ENCODE measurements at regions not wholly inside any gene's neighbourhood (a gene's known extent, or its start where the extent isn't known, plus 50 kb on each side); places are given as distances from the start of the nearest gene placed in this dataset.
"Not testable (repeated sequence)": the region's sequence is repeated elsewhere in the genome, so short reads cannot be mapped to it uniquely, and the experiment has no call there.

DNA sequence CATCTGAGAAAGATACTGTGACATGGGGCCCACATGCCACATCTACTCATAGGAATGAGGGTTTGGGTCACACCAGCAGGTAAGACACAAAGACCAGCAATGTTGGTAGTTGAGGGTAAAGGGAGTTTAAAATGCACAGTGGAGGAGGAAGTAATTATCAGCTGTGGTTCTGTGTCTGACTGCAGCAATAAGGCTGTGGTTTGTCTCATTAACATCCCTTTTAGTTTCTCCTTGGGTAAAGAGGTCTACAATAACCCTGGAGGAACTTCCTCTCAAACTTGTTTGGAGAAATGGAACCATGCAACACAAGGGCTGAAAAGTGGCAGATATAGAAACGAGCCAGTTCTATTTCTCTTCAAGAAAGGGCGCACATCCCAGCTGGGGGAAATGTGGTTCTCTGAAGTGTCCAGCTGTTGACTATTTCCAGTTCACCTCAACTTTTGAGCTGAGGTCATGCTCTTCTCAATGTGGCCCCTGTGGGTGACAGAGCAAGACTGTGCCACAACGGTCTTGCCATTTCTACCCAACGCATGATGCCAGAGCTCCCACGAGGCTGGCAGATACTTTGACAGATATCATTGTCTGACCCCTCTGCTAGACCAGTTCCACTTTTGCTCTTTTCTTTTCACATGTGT is 234.3 kb downstream of the SQOR start:
- no peak for DNase-seq

DNA sequence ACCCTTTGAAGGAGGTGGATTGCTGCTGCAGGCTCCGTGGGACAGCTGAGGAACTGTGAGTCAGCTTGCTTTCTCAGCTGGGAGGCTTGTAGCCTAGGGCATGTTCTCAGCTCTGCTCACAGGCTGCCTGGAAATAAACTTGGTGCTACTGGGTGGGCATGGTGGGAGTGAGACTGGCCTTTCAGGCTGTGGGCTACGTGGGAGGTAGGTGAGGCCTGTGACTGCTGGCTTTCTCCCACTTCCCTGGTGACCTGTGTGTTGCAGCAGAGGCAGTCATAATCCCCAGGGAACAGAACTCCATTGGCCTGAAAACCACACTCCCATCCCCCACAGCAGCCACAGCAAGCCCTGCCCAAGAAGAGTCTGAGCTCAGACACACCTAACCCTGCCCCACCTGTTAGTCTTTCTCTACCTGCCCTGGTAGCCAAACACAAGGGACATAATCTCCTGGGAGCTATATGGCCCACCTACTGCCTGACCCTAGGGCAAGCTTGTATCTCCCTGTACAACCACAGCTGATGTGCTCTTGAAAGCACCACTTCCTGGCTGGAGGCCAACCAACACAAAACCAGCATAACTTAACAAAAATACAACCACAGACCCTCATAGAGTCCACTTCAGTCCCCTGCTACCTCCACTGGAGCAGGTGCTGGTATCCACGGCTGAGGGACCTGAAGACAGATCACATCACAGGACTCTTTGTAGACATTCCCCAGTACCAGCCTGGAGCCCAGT is 236.5 kb downstream of the SQOR start:
- no peak for DNase-seq

DNA sequence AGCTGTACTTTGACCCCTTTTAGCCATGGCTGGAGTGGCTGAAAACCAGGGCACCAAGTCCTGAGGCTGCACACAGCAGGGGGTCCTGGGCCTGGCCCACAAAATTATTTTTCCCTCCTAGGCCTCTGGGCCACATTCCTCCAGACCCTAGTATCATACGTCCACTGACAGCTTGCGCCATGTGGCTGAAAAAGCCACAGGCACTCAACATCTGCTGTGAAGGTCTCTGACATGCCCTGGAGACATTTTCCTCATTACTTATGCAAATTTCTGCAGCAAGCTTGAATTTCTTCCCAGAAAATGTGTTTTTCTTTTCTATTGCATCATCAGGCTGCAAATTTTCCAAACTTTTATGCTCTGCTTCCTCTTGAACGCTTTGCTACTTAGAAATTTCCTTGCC is 239.0 kb downstream of the SQOR start:
- DNase-seq = no peak

DNA sequence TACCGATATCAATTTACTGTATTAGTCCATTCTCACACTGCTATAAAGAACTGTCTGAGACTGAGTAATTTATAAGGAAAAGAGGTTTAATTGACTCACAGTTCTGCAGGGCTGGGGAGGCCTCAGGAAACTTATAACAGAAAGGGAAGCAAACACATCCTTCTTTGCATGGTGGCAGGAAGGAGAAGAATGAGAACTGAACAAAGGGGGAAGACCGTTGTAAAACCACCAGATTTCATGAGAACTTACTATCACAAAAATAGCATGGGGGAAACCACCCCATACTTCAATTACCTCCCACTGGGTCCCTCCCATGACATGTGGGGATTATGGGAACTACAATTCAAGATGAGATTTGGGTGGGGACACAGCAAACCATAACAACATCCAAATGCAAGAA is 239.7 kb downstream of the SQOR start:
- not testable (repeated sequence) for DNase-seq

DNA sequence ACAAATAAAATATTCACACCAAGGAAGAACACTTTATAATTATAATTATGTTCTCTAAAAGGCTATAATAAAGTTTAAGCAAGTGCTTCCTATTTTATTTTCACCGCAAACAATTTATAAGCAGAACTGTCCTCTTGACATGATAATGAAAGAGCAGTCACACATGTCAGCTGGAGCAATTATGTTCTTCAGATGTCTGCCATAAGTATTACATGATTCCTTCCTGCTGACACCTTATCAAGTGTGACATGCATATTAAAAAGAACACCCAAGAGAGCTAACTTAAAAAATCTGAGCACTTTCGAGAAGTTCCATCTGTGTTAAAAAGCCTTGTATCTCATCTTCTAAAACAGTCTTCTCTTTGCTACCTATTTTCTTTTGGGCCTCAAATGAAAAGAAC is 249.5 kb downstream of the SQOR start:
- DNase-seq = no peak

DNA sequence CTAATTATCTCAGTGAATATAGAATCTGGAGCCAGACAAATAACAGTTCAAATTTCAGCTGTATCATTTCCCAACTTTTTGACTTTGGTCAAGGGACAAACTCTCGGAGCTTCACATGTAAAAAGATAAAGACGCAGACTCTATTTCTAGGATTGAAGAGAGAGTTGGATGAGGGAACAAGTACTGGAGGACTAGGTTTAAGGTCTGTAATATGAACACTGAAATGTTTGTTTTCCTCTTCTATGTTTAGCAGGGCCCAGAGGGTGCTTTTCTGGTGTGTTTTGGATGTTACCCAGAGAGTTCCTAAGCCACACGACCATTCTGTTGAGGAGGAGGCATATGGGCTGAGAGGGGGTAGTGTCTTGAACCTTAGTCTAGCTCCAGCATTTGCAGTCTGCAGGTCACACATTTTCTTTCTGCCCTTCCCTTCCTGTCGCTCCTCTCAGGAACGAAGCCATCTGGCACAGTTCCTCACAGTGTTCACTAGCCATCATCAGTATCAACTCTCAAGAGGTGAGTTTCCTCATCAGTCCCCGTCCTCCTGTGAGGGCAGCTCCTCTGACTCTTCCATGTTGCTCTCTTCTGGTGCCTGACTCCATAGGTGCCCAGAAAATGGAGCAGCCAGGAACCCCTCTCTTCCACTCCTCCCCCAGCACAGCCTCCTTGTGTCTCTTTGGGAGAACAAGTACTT is 250.1 kb downstream of the SQOR start:
- DNase-seq = no peak

DNA sequence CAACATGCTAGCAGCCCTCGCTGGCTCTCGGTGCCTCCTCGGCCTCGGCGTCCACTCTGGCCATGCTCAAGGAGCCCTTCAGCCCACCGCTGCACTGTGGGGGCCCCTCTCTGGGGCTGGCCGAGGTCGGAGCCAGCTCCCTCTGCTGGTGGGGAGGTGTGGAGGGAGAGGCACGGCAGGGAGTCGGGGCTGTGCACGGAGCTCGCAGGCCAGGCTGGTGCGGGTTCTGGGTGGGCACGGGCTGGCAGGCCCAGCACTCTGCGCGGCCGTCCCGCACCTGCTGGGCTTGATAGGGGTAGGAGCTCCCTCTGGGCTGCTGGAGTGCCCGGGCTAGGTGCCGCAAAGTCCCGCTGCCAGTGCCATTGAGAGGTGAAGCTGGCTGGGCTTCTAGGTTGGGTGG is 251.0 kb downstream of the SQOR start:
- DNase-seq = no peak

DNA sequence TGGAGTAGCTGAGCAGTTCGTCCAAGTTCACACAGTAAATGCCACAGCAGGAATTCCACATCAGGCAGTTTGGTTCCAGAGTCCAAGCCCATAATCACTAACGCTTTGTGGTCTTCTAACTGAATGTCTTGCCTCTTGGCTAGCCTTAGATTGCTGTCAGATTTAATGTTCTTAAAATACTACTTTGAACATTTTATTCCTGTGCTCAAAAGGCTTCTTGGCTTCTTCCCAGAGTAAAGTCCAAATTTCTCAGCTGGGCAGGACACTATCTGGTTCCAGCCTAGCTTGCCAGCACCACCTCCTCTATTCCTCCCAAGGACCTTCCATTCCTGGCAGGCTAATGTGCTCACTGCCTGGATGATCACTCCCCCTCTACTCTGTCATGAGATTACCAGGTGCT is 256.9 kb downstream of the SQOR start:
- DNase-seq = no peak

DNA sequence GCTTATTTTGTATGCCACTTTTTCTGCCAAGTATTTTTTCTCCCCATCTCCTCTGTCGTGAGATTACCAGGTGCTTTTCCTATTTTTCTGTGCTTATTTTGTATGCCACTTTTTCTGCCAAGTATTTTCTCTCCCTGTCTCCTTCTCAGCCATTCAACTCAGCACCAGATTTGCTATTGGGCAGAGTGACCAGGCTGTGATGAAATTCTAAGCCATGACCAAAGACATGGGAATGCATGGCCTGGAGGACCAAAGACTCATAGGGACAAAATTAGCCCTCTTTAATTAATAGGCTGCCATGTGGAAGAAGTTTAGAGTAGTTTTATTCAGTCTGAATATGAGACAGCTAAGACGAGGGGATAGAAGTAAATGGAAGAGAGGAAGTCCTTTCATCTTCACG is 257.4 kb downstream of the SQOR start:
- no peak for DNase-seq

DNA sequence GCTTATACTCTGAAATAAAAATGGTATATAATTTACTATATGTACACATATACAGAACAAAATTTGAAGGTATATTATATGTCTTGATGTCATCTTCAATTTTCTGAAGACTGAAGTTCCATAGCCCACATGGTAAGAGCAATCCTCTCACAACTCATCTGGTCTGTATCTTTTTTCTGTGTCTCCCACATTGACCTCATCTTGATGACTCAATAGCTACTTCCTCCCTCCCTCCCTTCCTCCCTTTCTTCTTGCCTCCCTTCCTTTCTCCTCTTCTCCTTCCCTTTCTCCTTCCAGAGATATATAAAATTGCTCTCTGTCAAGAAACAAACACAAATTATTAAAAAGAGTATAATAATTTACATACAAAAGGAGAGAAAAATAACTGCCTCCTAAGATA is 268.5 kb downstream of the SQOR start:
- no peak for DNase-seq

DNA sequence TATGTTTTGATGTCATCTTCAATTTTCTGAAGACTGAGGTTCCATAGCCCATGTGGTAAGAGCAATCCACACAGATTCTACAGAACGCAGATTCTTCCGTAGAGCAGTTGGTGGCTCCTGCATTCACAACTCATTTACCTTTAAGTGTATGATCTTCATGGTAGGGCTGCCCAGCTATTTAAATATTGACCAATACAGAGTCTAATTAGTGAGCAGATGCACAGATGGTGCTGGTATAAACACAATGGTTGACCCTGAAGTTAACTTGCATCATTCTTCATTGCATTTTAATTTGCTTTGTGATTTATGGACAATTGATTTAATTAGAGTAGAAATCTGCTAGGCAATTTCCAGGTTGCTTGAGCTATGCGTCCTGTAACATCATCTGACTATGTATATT is 269.2 kb downstream of the SQOR start:
- peak; percentile 27 for DNase-seq

DNA sequence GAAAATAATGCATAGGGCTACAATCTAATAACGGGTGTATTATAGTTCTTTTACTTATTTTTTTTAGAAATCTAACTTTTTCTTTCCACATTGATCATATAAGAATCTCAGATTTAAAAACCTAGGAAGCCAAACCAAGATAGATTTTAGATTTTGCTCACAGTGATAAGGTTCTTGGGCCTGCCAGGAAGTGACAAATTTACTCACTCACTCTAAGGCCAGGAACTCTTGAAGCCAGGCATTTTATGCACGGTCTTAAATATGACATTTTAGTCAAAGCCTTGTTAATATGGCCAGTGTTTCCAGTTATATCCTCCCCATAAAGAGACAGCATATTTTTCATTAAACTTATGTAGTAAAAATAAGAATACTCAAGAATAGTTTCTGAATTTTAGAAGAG is 271.4 kb downstream of the SQOR start:
- no peak for DNase-seq

DNA sequence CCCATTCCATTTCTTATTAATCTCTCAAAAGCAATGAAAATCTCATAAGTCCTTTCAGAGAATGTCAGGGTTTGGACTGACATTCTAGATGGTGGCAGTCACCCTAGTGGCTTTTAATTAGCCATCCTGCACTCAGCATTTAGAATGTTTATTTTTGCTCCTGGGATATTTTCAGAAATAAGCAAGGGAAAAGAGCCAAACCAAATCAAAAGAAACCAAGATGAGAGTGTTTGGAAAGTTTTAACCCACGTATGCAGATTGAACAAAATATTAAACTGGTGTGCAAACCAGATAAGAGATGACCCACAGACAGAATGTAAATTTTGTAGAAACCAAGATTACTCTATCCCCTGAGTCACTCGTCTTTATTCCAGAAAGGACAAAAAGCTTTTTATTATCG is 275.8 kb downstream of the SQOR start:
- no peak for DNase-seq

DNA sequence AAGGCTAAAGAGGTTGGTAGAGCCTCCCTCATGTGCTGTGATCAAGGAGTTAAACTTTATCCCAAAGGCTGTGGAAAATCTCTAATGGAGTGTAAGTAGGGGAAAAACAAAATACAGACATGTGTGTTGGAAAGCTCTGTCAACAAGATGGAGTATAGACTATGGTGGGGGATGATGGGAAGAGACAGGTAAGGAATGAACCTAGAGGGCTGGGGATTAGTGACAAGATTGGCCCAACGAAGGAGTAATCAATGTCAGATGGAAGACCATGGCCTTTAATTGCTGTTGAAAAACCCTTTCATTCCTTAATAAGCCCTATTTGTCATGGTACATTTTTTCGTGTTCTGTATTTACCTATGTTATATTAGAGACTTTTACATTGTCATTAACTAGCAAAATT is 278.6 kb downstream of the SQOR start:
- DNase-seq = no peak

DNA sequence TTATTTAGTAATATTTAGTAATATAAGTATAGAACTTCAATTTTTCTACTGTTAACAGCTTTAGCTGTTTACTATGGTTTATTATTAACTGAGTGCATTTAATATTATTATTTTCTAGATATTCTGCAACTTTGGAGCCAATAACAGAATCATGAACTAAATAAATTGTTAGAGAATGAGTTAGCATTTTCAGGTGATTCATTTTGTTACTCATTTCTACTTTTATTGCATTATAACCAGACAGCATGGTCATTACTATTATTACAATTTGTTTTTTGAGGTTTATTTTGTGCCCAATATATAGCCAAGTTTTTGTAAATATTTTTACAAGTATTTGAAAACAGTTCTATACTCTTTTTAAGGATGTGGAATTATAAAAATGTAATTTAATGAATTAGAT is 279.6 kb downstream of the SQOR start:
- DNase-seq = no peak

DNA sequence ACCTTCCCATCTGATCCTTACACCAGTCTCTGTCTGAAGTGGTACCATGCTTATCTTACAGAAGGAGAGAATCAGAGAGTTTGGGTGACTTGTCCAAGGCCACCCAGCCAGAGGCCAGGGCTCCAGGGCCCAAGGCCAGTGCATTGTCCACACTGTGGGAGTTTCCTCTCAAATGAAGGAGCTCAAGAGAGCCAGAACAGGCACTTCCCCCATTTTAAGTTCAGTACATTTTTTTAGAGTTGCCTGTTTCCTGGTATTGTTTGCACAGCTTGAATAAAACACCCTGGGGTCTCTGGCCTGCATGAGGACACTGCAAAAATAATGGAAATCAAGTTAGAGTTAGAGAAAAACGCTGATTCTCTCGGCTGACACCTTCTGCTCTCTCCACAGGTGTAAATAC is 284.0 kb downstream of the SQOR start:
- DNase-seq = peak; percentile 23

DNA sequence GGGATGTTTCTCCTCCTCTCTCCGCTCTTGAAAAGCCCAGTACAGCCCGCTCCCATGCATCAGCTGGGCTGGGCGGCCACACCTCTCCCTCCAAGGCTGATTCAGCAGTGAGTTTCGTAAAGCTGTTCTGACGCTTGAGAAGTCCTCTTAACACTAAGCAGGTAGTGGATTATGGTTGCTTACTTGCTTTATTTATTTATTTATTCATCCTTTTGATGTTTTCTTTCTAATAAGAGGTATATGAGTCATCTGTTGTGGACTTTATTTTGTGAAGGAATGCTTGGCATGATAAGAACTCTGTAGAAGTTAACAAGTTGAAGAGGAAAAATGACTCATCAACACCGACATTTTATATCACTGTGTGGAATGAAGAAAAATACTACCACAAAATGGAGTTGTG is 285.0 kb downstream of the SQOR start:
- DNase-seq = no peak

DNA sequence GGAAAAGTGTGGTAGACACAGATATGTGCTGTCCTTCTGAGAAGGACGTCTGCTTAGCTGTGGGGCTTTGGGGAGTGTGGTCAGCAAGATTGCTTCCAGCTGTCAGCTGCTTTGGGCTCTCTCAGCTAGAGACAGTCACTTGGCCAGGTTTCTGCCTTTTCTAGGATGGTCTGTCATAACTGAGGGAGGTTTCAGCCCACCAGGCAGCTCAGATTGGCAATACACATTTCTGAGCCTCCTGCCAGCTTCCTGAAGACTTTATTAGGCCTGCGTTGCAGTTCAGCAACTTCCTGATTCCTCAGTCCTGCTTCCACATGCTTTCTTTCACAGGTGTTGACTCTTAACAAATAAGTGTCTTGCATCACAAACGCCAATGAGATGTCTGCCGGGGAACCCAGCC is 286.5 kb downstream of the SQOR start:
- no peak for DNase-seq

DNA sequence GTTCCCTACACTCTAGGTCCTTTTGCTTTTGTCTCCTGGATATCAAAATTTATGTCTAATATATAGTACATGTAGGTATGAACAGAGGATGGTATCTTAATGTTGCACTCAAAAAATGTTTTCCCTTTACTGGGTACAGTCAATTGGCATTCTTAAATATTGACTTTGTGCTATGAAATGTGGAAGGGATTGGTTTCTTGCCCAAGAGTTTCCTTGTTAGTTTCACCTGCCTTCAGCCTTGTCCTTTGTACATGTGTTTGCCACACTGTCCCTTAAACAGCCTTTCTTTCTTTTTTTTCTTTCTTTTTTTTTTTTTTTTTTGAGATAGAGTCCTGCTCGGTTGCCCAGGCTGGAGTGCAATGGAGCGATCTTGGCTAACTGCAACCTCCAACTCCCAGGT is 287.1 kb downstream of the SQOR start:
- DNase-seq = no peak

DNA sequence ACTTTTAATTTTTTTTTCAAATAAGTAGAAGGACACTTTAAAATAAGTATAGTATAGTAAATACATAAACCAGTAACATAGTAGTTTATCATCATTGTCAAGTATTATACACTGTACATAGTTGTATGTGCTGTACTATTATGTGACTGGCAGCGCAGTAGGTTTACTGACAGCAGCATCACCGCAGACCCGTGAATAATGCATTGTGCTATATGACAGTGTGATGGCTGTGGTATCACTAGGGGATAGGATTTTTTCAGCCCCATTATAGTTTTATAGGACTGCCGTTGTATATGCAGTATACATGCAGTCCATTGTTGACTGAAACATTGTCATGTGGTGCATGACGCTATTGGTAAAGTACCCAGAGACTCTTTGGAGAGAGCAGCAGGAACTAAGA is 306.5 kb downstream of the SQOR start:
- DNase-seq = no peak

DNA sequence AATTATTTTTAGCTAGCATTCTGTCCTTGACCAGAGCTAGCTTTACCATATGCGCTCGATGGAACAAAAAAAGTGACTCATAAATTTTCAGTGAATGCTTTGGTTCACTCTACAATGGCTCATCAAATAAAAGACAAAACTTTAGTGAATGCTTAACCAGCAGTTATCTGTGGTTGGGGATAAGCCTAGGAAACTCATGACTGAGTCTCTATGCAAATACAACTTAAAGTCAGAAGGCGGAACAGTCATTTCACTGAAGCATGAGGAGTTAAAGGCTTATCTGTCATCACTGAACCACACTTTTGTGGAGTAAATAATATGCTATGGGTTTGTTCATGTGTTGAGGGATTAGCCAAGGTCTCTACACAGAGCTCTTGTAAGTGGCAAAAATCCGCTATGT is 308.4 kb downstream of the SQOR start:
- no peak for DNase-seq

DNA sequence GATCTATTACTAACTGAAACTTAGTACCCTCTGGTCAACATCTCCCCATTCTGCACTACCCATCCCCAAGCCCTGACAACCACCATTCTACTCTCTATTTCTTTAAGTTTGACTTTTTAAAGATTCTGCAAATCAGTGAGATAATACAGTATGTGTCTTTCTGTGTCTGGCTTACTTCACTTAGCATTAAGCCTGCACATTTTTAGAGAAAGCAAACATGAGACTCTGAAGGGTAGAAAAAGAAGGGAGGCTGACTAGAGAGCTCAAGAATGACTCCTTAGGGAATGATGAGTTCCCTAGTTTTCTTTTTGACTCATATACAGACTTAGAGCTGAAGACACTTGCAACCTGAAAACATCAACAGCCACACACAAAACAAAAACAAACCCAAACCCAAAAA is 311.3 kb downstream of the SQOR start:
- DNase-seq = no peak

DNA sequence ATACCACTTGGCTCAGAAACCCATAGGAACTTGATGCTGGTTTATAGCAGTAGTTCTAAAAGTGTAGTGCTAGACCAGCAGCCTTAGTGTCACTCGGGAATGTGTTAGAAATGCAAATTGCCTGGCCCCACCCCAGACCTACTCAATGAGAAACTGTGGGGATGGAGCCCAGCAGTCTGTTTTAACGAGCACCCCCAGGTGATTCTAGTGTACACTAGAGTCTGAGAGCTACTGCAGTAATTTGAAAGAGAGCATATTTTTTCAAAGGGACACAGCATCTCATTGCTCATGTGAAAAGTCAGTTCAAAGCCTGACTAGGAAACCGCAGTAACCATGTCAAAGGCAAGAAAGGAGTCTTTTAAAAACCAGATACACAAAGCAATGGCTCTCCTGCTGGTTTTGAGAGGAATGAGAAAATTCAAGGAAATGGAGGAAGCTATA is 313.4 kb downstream of the SQOR start:
- no peak for DNase-seq

DNA sequence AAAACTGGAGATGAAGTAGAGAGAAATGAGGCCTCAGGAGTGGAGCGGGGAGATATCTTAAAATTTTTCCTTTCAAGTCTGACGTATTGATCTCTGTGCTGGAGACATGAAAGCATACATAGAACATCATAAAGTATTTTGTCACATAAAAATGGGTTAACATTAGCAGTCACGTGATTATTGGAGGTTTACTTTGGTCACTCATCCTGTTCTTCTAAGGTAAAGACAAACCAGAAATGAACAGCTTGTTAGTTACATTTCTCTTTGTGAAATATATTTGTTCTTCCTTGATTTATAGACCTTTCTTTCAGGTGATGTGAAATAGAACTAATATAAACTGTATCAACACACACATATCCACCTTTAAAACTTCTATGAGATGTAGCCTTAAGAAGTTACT is 324.1 kb downstream of the SQOR start:
- DNase-seq = no peak

DNA sequence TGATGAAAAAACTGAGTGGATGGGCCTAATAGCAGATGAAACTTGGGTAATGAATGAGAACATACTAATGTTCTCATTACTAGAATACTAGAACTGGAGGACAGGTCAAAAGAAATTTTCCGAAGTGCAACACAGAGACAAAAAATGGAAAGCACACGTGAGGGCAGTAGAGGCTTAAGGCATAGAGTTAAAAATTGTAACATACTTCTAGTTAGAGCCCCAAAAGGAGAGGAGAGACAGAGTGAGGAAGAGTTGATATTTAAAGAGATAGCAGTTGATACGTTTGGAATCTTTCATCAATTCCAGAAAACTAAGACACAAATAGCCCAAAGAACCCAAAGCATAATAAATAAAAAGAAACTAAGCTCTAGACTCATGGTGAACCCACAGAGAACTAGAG is 327.9 kb downstream of the SQOR start:
- DNase-seq = no peak

Measured in NCI-H146 (cell line).